Glomerular endothelial cell (primary cell): ENCODE measurements at regions not wholly inside any gene's neighbourhood (a gene's known extent, or its start where the extent isn't known, plus 50 kb on each side); places are given as distances from the start of the nearest gene placed in this dataset.
"Not testable (repeated sequence)": the region's sequence is repeated elsewhere in the genome, so short reads cannot be mapped to it uniquely, and the experiment has no call there.

ENCODE experiments used
- DNase-seq: peaks from one replicate; pipeline ENCODE4 v3.0.0-alpha.2; 2011; ENCODE audit warnings: low read depth, low spot score; ENCODE audit errors: extremely low read depth

DNA sequence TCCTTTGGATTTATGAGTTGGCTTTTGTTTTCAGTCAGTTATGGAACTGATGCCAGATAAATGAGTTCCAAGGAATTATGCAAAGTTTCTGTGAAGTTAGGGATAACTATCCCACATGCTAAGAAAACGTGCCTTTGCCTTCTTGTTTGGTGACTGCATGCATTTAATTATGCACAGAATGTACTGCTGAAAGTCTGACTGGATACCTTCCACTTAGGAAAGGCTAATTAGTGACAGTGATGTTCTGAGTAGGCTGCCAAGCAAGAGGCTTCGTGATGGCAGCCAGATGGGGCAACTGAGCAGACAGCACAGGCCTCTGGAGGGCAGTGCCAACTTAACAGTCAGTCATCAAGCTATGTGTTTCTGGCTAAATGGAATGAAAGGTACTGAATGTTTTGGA is 289.9 kb downstream of the CD109 start:
- DNase-seq: no peak

DNA sequence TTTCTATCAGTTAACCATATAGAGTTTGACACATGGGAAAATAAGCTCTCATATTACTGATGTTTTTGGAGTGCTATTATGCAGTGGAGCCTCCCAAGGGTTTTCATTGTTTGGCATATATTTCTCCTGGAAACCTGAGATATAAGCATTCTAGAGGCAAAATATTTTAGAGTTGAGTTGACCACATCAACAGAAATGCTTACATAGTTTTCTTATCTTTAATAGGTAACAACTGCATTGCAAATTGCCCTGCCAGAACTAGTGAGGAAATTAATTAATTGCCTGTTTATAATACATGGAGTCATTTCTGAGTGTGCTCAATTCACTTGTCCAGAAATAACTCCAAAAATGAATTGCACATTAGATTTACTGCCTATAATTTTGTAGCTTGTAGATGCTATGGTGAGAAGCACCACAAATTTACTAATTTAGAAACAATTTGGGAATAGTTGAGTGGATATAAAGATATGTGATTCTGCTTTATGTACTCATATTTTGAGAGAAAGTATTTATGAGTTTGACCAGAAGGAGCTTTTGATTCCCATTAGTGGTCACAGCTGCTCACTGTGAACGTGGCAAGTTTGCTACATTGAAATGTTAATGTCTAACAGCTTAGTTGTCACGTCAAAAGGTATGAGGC is 288.7 kb downstream of the CD109 start:
- no peak for DNase-seq

DNA sequence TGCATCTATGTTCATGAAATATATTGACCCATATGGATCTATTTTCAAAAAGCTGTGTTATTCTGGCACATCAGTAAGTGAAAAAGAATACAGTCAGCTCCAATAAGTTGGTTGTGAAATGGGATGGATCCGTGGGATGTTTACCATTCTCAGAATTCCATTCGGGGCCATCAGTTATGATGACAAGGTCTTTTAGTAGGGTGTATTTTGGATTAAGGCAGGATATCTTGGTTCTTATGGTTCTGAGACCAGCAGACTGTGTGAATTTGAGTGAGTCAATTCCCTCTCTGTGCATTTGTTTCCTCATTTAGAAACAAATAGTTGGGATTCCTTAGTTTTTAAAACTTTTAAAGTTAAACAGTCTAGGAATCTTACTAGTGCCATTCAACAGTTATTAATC is 287.4 kb downstream of the CD109 start:
- DNase-seq: no peak

DNA sequence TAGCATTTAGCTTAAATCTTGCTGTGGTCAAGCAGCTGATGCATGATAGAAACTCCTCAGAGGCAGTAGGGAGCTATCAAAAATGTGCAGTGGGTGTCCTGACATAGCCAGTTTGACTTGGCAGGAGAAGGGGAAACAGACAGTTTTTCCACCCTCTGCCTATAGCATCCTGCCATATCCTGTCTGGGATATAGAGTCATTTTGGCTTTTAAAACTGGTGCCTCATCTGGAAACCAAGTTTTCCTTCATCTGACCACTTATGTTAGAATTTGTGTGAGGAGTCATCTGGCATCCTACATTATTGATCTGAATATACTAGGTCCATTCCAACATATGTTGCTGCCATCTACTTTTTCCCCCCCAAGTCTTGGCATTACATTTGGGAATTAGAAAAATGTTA is 284.1 kb downstream of the CD109 start:
- no peak for DNase-seq

DNA sequence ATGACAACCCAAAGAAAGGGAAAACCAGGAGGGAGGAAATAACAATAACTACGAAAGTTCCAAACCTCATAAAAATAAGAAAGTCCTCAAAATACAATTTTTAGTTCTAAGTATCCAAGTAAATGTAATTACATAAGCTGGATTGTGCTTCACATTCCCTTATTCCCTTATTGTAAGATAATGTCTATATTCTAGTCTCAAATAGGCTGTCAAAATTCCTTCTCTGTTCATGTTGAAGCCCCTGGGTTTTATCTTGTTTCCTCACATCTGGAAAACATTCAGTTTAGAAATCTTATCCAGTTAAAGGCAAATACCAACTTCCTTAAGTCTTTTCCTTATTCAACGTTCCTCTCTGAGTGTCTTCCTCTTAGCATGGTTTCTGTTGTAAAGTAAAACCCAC is 282.3 kb downstream of the CD109 start:
- DNase-seq: no peak

DNA sequence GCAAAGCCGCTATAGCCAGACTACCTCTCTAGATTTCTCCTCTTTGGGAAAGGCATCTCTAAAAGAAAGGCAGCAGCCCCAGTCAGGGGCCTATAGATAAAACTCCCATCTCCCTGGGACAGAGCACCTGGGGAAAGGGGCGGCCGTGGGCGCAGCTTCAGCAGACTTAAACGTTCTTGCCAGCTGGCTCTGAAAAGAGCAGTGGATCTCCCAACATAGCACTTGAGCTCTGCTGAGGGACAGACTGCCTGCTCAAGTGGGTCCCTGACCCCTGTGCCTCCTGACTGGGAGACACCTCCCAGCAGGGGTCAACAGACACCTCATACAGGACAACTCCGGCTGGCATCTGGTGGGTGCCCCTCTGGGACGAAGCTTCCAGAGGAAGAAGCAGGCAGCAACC is 276.5 kb downstream of the CD109 start:
- not testable (repeated sequence) for DNase-seq

DNA sequence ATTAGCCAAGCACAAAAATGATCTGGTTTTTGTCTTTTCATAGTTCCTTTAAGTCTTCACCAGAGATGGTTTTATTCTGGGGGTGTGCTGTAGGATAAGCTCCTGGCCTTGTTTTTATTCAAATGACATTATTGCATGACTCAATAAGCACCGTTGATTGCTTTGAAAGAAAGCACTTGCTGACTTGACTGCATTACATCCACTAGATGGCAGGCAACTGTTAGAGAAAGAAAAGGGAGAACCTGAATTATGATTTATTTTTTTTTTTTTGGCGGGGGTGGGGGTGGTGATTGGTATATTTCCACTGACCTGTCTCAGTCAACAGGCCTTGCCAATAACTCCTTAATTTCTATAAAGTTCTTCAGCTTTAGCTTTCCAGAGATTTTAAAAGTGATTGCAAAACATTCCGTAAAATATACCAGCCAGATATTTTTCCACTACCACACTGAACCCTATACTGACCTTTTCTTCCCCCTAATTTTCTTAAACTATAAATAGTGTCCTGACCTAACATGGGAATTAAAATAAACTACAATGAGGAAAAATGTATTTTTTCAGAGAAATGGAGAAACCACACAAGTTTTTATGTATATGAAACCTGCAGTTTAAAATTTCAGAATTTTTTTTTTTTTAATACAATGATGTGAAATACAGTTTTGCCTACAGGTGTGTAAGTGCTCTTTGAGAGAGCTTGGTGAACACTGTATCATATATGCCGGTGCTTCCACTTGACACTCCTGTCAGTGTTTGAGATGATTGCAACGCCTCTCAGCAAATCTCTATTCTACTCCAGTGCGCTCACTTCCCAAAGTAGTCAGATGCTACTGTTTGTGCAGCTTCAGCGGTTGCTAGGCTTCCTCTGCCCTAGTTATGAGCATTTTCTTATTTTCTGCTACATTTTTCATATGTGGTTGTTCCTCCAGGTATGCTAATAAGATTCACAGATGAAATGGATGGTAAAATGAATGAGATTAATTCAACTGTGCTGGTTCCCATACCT is 274.3 kb downstream of the CD109 start:
- peak; percentile 7 for DNase-seq

DNA sequence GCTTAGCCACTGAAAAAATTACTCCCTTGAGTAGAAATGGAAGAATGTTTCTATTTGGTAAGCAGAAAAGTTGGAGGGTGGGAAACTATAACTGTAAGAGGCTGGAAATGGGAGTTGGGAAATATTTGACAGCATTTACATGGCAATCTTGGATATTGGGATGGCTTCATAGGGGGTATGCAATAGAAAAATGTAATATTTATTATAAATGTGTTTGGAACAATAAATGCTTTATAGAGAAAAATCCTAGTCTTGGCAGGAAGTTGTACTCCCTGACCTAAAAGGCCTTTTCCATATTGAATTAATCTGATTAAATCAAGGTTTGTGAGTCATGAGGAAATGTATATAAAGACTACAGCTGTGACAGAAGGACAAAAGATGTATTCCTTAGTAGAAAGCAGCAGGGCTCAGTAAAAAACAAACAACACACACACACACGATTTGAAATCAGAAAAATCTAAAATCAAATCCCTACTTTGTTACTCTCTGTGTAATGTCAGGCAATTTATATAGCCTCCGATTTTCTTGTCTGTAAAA is 272.3 kb downstream of the CD109 start:
- DNase-seq: no peak

DNA sequence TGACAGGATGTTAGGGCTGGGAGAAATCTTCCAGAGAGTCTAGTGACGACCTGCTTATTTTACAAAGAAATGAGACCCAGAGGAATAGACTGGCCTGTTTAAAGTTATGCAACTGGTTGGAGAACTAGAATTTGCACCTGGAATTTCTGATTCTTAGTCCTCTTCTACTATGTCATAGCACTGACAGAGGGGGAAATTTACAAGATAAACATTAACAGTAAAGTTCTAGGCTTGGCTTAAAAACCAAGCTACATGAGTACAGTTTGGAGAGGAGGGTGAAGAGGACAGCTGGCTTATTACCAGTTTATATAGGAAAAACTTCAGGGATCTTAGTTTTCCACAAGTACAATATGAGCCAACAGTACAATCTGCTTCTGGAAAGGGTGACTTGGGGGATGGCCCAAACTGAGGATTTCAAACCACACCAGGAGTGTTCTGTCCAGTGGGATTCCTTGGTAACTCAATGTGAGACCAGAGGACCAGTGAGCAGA is 269.6 kb downstream of the CD109 start:
- DNase-seq: no peak

DNA sequence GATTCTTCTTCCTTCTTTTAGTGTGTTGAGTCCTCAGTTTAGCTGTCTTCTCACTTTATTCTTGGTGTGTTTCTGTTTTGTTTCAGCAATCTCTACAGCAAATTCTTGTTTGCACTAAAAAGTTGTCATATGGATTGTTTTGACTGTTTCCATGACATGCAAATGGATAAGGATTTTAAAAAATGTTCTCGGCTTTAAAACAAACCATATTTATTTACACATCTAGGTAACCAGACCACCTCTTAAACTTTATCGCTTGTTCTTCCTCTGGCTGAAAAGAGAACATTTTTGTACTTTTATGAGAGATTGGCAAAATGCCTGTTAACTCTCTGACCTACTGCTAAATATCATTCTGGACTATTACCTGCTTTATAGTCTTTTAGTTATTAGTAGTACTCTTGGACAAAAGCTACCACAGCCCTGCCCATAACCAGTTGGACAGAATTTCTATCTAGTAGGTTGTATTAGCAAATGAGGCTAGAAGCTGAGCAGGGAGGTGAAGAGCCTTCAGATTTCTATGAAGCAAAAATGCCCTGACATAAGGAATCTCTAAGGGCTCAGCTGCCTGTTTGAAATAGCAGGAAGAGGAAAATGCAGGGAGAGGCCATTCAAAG is 268.3 kb downstream of the CD109 start:
- DNase-seq: no peak

DNA sequence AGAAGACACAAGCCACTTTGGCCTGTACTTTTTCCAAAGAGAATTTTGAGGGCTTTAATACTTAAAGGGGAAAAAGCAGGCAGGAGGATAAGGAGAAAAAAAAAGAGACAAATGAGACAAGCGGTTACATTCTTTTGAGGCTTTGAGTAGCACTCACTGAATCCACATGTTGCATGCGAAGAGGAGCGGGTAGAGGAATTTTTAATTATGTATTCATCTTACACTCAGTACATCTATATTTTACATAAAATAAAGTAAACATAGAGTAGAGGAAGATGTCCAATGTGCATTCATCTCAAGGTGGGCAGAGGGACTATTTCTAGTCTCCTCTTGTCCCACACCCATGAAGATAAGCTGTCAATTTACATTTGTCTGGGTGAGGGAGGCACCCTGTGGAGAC is 266.9 kb downstream of the CD109 start:
- no peak for DNase-seq

DNA sequence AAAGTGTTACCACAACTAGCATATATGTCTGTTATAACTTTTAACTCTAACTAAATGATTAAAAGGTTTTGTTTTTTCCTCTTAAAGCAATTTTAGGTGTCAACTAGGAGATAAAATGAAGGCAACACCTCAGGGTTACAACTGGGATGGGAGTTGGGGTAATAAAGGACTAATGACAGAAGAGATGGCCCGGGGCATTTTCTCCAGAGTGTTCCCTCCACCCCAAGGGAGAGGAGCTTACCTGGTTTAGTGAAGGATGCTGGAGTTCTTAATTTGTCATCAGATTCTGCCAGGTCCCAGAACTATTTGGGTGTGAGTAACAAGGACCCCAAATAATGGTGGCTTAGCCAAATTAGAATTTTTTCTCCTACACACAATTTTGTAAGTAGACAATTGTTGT is 260.3 kb downstream of the CD109 start:
- DNase-seq: no peak

DNA sequence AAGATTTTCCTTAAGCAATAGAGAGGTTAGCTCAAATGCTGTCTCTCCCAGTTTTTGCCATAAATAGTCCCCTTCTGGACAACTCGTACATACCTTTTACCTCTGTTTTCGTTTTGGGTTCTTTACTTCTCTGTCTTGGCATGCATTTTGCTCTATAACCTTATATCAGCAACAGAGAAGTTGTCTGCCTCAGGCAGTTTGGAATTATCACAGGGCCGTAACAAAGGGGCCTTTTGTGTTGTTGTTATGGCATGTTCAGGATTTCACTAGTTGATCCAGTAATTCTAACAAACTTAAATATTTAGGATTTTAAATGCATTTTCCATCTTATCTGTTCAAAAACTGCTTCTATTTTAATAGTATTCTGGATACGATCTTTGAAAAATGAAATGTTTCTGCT is 259.8 kb downstream of the CD109 start:
- no peak for DNase-seq

DNA sequence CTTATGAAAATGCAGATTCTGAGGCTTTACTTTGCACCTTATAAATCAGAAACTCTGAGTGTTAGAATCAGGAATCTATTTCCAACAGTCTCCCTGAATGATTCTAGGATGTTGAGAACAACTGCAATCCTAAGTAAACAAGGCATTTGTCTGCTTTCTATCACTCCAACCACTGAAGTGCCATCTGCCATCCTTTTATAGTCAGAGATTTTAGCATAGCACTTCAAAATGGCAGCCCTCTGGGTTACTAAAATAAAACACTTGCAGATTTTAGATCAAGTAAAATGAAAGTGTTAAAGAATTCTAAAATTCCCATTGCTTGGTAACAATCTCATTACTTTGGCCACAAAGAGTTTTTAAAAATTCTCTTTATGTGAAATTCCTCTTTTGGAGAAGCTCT is 258.9 kb downstream of the CD109 start:
- no peak for DNase-seq

DNA sequence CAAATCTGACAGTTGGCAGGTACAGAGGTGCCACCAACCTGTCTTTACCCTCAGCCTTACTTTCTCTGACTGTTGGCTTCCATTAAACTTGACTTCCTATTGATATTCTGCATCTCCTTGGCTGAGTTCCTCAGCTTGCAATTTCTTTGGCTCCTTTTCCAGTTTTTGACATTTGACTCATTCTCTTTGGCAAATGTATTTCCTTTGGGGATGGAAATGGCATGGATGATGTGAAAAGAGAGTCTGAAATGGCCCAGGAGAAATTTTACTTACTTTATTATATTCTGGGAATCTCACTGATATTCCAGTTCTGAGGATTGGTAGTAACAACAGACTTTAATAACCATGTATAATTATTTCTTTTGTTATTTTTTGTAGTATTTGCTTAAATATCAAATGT is 255.2 kb downstream of the CD109 start:
- no peak for DNase-seq

DNA sequence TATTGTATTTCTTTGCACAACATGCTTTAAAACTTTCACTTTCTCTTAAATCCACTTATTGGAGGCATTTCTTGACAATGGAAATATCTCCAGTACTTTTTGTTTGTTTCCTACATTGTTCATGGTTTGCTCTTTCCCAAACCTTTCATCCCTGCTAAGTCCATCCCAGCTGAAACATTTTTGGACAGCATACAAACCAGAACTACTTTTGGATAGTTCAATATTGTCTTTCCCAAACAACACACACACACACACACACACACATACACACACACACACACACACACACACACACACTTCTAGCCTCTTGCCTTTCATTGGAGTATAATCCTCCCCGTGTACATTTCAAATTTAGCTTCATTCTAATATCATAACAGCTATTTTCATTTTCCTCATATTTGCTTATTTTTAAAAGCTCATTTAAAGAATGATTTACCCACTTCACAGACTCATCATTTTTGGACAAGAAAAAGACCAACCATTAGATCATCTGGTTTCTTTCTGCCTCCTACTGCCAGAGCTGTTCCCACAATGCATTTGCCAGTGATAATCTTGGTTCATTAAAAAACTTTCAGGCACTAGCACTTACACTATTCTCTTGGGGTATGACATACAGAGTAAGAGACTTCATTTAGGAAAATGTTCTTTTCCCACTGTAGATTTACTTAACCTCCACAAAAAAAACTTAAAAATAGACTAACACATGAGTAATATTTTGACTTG is 248.1 kb downstream of the CD109 start:
- DNase-seq: no peak

DNA sequence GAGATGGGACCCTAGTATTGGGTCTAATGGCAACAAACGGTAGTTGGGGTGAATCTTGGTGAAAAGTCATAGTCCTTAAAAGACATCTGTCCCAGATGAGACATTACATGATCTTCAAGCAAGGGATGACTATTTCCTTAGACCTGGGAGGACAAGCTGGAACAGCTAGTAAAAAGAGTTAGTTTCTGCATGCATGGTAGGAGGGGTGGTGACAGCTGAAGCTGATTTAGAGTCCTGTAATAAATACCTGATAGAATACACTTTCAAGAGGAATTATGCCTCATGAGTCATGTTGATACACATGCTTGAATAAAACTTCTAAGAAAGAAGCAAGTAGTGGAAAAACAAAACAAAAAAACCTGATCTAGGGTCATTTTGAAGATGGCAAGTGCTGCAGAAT is 247.4 kb downstream of the CD109 start:
- no peak for DNase-seq

DNA sequence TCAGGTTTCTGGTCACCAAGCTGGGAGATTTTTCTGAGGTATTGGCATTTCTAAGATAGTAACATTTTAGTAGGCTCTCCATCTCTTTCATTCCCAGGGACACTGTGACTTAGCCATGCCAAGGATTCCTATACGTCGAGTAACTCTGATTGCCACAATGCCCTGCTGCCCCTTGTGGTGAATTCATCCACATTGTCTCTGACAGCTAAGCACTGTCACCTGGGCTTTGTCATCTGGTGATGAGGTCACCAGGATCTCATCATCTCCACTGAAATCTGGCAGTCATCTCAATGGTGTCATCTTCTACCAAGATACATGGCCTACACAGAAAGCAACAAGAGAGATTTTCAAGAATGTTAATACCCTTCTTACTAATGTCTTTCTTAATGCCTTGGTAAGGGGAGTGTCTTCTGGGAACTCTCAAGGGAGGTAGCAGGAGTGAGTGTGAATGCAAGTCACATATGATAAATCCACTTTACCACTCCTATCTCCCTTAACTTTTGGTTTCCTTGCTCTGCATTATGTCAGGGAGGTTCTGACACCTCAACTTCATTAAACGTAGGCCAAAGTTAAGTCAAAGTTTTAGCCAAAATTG is 246.7 kb downstream of the CD109 start:
- no peak for DNase-seq

DNA sequence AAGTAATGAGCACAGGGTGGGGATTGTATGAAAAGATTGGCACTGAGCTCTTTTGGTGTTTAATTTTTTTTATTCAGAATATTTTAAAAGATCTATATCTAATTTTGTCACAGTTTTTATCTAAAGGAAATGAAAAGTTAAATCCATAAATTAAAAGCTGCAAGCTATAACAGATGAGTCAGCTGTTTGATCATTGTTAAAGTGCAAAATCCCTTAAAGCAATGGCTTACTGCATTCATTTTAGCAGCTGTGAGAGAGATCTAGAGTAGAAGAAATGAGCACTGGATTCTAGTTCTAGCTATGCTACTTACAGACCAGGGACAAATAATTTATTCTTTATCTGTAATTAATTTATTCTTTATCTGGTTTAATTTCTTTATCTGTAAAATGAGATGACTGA is 245.9 kb downstream of the CD109 start:
- DNase-seq: no peak

DNA sequence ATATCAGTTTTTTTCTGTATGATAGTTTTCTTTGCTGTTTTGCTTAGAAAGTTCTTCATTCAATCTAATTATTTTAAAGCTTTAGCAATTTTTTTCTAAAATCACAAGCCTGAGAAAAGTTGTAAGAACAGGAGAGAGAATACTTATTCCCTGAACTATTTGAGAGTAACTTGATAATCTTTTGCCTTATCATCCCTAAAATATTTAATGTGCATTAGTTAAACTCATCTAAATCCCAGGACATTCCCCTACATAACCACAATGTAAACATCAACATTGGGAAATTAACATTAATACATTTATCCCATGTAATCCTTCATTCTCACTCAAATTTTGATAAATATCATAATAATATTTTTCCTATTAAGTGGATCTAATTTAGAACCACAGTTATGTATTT is 241.8 kb downstream of the CD109 start:
- DNase-seq: no peak
